DND-41 (cell line): ENCODE measurements at regions not wholly inside any gene's neighbourhood (a gene's known extent, or its start where the extent isn't known, plus 50 kb on each side); places are given as distances from the start of the nearest gene placed in this dataset.

Experiments
- EZH2 ChIP-seq: IDR thresholded peaks from 3 replicates; pipeline ENCODE4 v1.6.1; 2012; ENCODE audit warnings: borderline replicate concordance, low read depth, mild to moderate bottlenecking, moderate library complexity, low read length, inconsistent platforms; ENCODE audit not compliant: severe bottlenecking
- TF ChIP-seq, protein P1 (sequence below): IDR thresholded peaks from 2 replicates; pipeline ENCODE4 v1.5.1; 2012; ENCODE audit warnings: borderline replicate concordance, low read length, moderate library complexity, mild to moderate bottlenecking; ENCODE audit not compliant: poor library complexity, severe bottlenecking; ENCODE audit errors: extremely low read depth

- TF ChIP-seq, protein P1, sequence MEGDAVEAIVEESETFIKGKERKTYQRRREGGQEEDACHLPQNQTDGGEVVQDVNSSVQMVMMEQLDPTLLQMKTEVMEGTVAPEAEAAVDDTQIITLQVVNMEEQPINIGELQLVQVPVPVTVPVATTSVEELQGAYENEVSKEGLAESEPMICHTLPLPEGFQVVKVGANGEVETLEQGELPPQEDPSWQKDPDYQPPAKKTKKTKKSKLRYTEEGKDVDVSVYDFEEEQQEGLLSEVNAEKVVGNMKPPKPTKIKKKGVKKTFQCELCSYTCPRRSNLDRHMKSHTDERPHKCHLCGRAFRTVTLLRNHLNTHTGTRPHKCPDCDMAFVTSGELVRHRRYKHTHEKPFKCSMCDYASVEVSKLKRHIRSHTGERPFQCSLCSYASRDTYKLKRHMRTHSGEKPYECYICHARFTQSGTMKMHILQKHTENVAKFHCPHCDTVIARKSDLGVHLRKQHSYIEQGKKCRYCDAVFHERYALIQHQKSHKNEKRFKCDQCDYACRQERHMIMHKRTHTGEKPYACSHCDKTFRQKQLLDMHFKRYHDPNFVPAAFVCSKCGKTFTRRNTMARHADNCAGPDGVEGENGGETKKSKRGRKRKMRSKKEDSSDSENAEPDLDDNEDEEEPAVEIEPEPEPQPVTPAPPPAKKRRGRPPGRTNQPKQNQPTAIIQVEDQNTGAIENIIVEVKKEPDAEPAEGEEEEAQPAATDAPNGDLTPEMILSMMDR = no peak
- TF ChIP-seq EZH2 = no peak
These were observed 359.4 kb upstream of the FSTL5 start for GRCh38 chr4:162523171-162523570.
